22Rv1 (cell line): ENCODE measurements at regions not wholly inside any gene's neighbourhood (a gene's known extent, or its start where the extent isn't known, plus 50 kb on each side); places are given as distances from the start of the nearest gene placed in this dataset.

Experiments
- CTCF ChIP-seq: fragments of 450-650 bp; IDR thresholded peaks from 2 replicates; pipeline ENCODE4 v1.5.1; 2017; ENCODE audit warnings: mild to moderate bottlenecking
- ZFX ChIP-seq: fragments of 450-650 bp; IDR thresholded peaks from 2 replicates; pipeline ENCODE4 v1.6.1; 2017; ENCODE audit warnings: antibody characterized with exemption, borderline replicate concordance

DNA sequence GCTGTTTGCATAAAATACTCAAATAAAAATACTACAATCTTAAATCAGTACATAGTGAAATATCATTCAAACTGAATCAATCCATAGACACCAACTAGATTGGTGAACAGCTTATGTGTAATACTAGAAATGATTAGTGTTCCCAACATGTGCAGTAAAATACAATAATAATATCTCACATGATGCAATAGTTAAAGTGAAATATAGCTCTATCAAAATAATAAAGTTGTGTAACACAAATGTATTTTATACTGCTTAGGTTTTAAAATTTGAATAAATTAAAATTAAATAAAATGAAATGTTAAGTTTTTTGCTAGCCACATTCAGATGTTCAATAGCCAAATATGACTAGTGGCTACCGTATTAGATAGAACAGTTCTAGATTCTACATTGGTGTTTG is 714.1 kb downstream of the ZNF385D start:
- TF ChIP-seq CTCF (no peak), ZFX (no peak)
